ENCODE measurements at regions not wholly inside any gene's neighbourhood (a gene's known extent, or its start where the extent isn't known, plus 50 kb on each side); places are given as distances from the start of the nearest gene placed in this dataset.
"Not testable (repeated sequence)": the region's sequence is repeated elsewhere in the genome, so short reads cannot be mapped to it uniquely, and the experiment has no call there.

- not testable (repeated sequence) for TF ChIP-seq POLR2A (conservative IDR thresholded peaks at IDR 0.05); STAT6 (CRISPR knock-in tag; IDR thresholded peaks at IDR 0.05); HMGXB4 (CRISPR knock-in tag; IDR thresholded peaks at IDR 0.05); ZNF239 (CRISPR knock-in tag; IDR thresholded peaks at IDR 0.05); ATF6 (CRISPR knock-in tag; IDR thresholded peaks at IDR 0.05); PHF8 (IDR thresholded peaks at IDR 0.05; ENCODE audit: borderline replicate concordance, low read length); BCL6 (CRISPR knock-in tag; IDR thresholded peaks at IDR 0.05); NONO (IDR thresholded peaks at IDR 0.05; ENCODE audit: low read depth in 2 of 2, low read length in 1 of 2); ZNF75A (CRISPR knock-in tag; IDR thresholded peaks at IDR 0.05); CBX5 (IDR thresholded peaks at IDR 0.05; ENCODE audit: borderline replicate concordance, low read depth); MEIS2 (IDR thresholded peaks at IDR 0.05; ENCODE audit: partially characterized antibody)
Observed at GRCh38 chr21:6539688-6540087, 3981.7 kb upstream of the TPTE start.

Data from K562 (cell line).